SKM-1 (cell line): ENCODE measurements at regions not wholly inside any gene's neighbourhood (a gene's known extent, or its start where the extent isn't known, plus 50 kb on each side); places are given as distances from the start of the nearest gene placed in this dataset.

Experiments used
- DNase-seq: peaks from one replicate; lab custom pipeline; 2025; ENCODE audit not compliant: unreplicated experiment; lab: John Stamatoyannopoulos, UW

DNA sequence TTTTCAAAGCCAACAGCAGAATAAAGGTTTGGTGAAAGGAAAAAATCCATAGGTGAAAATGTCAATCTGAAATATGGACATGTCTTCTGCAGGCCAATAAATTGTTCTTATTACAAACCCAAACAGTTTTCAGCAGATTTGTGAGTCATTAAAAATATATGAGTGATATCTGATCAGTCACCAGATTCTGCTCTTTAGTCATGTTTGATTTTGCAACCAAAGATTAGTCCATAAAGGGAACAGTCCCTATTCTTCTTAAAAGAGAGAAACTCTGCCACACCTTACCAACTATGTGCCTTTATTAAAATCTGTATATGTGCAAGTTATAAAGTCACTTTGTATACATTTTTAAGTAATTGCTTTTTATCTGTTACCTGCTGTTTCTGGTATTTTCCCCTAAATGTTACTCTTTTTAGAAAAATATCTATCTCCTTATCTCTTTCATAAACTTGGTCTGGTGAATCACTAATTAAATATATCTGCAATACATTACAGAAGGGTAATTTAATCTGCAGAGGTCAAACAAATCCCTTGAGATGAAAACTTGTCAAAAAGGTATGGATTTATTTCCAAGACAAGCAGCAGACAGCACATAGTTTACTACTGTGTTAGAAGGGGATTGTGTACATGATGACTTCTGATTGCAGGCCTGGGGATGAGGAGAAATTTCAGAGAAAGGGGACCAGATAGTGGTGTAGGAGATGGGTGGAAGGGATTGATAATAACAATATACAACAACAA lies 322.9 kb upstream of the NWD2 start:
- no peak for DNase-seq

DNA sequence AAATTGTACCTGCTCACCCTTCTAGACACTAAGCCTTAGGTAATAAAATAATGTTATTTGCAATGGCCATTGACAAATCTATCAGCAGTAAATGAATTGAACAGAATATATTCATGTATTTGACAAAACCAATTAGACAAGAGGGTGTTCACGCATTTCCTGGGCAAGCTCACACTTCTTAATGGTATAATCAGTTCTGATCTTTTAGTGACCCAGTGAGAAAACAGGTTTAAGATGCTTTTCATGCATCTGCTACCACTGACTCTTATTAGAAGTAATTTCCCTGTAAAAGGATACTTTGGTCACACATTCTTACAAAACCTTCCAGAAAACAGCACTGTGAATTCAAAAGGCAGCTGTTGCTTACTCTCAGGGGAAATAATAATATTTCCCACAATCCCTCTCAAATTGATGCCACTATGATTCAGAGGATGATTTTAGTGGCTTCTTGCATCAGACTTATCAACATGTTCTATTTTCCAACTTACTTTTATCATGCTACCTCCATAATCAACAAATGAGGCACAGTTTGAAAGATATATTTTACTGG lies 313.9 kb upstream of the NWD2 start:
- no peak for DNase-seq

GRCh38 chr4:36944232-36944631 lies 300.3 kb upstream of the NWD2 start:
- no peak for DNase-seq

- no peak for DNase-seq
These were observed 283.1 kb upstream of the NWD2 start for GRCh38 chr4:36961420-36961819.

GRCh38 chr4:36966756-36967460 lies 277.6 kb upstream of the NWD2 start:
- no peak for DNase-seq

- DNase-seq: no peak
These were observed 265.0 kb upstream of the NWD2 start for GRCh38 chr4:36979533-36979932.

- DNase-seq: no peak
These were observed 254.2 kb upstream of the NWD2 start for GRCh38 chr4:36990128-36990872.

GRCh38 chr4:36997727-36998126 lies 246.8 kb upstream of the NWD2 start:
- DNase-seq: no peak

DNA sequence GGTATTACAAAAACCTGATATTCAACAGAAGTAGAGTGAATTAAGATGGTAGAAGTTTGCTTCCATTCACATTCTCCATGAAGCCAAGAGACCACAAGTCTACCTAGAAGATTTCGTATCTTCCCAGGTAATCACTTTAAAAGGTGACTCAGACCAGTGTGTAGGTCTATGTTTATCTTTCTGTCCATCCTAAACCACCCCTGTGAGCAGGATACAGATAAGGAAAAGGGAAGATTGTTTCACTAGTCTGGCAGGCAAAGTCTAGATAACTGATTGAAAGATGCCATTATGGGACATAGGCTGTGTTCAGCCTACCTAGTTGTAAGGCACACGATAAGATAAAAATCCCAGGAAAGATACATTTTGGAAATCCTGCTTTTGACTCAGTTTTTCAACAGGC lies 244.3 kb upstream of the NWD2 start:
- DNase-seq: no peak

DNA sequence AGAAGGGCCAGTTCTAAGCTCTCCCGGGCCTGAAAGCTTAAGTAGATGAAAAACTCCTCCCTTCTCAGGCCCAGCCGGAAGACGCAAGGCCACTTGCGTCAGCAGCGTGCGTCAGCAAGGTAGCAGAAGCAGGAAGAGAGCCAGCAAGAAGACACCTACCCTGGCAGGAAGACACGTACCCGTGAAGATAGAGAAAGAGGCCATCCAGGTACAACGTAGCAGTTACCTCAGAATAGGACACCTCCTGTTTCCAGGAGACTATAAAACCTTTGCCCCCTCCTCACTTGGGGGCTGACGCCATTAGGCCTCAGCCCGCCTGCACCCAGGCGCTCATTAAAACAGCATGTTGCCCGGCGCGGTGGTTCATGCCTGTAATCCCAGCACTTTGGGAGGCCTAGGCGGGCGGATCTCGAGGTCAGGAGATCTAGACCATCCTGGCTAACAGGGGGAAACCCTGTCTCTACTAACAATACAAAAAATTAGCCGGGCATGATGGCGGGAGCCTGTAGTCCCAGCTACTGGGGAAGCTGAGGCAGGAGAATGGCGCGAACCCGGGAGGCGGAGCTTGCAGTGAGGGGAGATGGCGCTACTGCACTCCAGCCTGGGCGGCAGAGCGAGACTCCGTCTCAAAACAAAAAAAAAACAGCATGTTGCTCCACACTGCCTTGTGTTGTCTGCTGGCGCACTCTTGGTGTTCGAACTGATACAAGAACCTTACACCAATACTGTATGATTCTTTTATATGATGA lies 242.7 kb upstream of the NWD2 start:
- no peak for DNase-seq

GRCh38 chr4:37002625-37003024 lies 241.9 kb upstream of the NWD2 start:
- no peak for DNase-seq

DNA sequence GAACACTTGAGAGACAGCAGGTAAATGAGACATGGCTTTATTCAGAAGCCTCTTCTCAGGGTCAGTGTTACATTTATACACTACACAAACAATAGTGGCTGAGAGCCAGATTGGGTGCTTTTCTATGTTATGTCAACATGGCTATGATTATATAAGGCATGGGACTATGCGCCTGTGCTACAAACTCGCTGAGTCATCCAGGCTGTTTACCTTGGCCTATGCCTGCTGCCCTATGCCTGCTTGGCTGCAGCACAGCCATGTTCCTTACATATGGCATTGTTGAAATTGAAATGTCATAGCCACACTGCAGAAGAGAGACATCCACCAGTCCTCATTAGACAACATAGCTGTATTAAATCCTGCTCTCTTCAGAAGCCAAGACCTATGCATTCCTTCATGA lies 236.3 kb upstream of the NWD2 start:
- no peak for DNase-seq

- DNase-seq: no peak
These were observed 230.0 kb upstream of the NWD2 start for GRCh38 chr4:37014584-37014983.

GRCh38 chr4:37015391-37015790 lies 229.2 kb upstream of the NWD2 start:
- no peak for DNase-seq

DNA sequence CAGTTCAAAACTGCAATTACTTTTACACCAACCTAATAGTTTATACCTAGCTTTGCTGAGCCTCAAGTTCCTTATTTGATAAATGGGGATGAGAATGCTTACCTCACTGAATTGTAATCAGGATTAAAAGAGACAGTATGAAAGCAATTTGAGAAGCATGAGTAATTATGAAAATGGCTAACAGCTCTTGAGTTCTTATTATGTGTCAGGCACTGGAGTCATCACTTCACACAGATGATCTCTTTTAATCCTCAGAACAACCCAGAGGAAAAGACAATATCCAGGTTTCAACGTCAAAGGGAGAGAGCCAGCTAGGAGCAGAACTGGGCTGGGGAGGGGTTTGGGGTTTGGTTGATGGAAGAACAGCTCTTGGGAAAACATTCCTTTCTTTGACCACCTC lies 221.0 kb upstream of the NWD2 start:
- DNase-seq: no peak

DNA sequence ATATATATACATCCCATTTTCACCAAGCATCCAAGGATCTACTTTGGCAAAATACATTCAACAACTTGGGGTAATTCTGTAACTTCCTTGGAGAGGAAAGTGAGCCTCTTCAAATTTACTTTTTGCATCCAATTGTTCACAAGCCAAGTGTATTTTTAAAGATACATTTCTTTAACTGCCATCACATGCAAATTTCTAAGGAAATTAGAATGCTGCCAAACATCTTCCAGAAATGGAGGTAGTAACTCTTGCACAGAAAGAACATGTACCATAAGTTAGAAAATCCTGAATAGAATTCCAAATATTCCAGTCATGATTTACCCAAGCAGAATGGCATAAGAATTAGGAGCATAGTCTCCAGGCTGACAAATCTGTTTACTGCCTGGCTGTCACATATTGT lies 220.5 kb upstream of the NWD2 start:
- no peak for DNase-seq

DNA sequence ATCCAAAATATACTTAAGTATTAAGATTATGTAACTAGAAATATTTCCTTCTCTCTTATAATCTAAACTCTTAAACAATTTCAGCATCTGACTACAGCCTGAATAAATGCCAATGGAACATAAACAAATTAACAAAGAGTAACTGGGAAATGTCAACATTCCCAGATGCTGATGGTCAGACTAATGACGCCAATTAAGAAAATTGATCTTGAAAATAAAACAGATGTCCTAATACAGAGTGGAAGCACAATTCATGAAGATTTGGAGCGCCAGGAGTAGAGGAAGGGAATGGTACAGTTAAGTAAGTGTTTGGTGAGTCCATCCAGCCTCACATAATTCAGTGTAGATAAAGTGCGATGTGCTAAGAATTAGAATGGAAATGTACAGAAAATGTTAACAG lies 203.7 kb upstream of the NWD2 start:
- DNase-seq: no peak

DNA sequence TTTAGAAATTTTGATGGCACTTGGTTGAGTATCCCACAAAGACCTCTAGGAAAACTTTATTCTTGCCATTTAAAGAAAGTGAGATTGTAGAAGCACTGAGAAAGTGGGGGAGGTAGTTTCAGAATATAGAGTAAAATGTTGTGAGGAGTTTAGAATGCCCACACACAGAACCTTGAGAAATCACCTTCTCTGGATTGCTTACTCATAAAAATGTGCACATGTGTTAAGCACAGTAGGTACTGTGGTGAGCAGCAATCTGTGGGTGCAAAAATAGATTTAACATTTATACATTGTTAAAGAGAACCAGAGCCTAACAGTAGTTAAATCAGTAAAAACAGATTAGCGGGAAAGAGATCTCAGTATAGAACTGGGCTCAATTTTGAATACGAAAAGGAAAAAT lies 201.2 kb upstream of the NWD2 start:
- no peak for DNase-seq

DNA sequence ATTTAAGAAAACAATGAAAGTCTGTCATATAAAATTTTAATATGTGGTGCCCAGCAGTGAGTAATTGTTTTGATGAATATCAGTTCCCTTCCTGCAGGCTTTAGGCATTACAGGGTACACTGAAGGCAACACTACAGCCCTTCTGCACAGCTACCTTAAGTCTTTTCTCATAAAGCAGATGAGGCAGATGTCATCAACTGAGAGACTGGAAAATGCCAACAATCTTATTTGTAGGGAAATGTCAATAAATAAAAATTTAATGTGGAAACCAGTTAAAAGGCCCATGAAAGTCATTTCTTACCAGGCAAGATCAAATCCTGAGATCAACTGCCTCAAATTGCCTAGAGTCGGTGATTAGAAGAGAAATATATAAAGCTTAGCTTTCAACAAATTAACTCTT lies 193.4 kb upstream of the NWD2 start:
- no peak for DNase-seq

- no peak for DNase-seq
These were observed 192.7 kb upstream of the NWD2 start for GRCh38 chr4:37051866-37052265.

DNA sequence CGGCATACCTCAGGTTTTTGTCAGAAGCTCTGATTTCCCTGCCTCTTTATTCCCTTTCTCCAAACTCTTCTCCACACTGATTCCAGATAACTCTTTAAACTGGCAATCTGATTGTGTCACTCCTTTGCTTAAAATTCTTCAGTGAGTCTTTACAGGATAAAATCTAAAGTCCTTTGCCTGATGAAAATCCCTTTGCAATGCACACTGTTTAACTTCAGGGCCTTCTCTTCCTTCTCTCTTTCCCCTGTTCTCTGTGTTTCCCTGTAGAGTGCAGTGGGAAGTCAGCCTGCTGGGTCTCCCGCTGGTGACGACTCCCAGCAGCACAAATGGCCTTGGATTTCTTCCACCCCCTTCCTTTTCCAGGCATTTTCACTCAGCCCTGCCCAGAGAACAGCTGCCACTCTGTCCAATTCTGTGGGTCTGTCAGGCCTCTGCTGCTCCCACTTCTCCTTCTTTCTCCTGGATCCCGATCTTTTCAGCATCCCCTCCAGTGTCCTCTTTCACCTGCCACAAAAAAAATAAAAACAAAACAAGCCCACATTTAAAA lies 189.9 kb upstream of the NWD2 start:
- DNase-seq: no peak
